ENCODE measurements at regions not wholly inside any gene's neighbourhood (a gene's known extent, or its start where the extent isn't known, plus 50 kb on each side); places are given as distances from the start of the nearest gene placed in this dataset.

DNA sequence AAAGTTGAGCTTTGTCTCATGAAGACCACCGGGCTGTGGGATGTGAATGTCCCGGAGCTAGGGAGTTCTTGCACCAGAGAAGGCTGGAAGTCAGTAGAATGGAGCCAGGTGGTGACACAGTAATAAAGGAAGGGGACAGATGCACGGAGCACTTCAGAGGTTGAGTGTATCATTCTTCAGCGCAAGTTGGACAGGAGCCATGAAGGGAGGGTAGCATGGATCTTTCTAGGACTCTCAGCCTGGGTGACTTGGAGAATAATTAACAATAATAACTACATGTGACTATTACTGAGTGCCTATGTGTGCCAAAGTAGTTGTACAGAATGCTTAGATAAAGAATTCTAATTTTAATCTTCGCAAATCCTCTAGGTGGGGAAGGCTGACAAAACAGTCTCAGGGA, 258.7 kb upstream of the AJAP1 start:
- Histone ChIP-seq H3K9me1 (replicated peaks; ENCODE audit: control insufficient read depth, extremely low read depth, insufficient read depth, low read length) (no peaks in the 10 kb centered on the region), H3K4me3 (replicated peaks in 1 of 3; ENCODE audit: insufficient read depth in 1 of 3, low read depth in 1 of 3, low read length in 3 of 3) (no peak overlapping the region), H3K27me3 (ENCODE audit: control insufficient read depth in 2 of 2, insufficient read depth in 2 of 2, low read length in 2 of 2) (no peaks in the 10 kb centered on the region), H2AFZ (ENCODE audit: low read depth, low read length) (no peak overlapping the region), H3K9me3 (replicated peaks; ENCODE audit: control insufficient read depth, insufficient read depth, low read length) (no peaks in the 10 kb centered on the region), H3K9ac (replicated peaks; ENCODE audit: extremely low read depth, insufficient read depth, low read length) (no peak overlapping the region), H3K79me2 (ENCODE audit: control insufficient read depth, insufficient read depth, low read length) (no peaks in the 10 kb centered on the region), H3K4me2 (ENCODE audit: insufficient read depth, low read length) (no peak overlapping the region), H3K4me1 (ENCODE audit: control insufficient read depth, extremely low read depth, insufficient read depth, low read length) (no peaks in the 10 kb centered on the region), H3K36me3 (ENCODE audit: control insufficient read depth in 2 of 2, extremely low read depth in 1 of 2, insufficient read depth in 2 of 2, low read length in 2 of 2) (no peaks in the 10 kb centered on the region), H3K27ac (ENCODE audit: insufficient read depth, low read depth, low read length) (no peak overlapping the region), H4K20me1 (replicated peaks; ENCODE audit: control insufficient read depth, extremely low read depth, insufficient read depth, low read length) (no peaks in the 10 kb centered on the region)
- dilution Hi-C loops (cut with MboI; ENCODE audit: extremely low pct_ligation_motif_present, low sequenced_read_pairs): no loop called here
- no peak for TF ChIP-seq GATA2 (IDR thresholded peaks at IDR 0.05; ENCODE audit: insufficient read depth, insufficient read length, low read depth, low read length)
- ChIA-PET CTCF (no interaction called here), POLR2A (no interaction called here)
- DNase-seq (ENCODE audit: low read depth, low spot score): no peak
- no TSS peak for BruUV-seq (replicated peaks)
- intact Hi-C loops (cut with micrococcal nuclease): no loop called here
- no peak for FAIRE-seq

DNA sequence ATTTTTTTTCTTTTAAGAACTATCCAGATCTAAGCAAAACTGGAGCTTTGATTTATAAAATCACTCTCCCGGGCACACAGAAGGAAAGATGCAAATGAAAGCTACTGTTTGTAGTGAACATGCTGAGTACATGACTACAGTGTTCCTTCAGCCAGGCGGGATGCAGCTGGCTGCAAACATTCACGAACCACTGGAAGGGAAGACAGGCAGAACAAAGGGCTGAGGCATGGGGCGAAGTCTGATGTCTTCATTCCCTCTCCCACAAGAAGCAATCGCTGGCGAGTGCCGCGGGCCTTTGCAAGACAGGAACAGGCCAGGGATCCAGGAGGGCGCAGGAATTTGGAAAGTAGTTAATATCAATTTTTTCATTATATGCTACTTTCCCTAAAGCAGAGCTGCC, 257.9 kb upstream of the AJAP1 start:
- DNase-seq (ENCODE audit: low read depth, low spot score): no peak
- no peak overlapping the region for H3K4me3 ChIP-seq (replicated peaks in 1 of 3; ENCODE audit: insufficient read depth in 1 of 3, low read depth in 1 of 3, low read length in 3 of 3)
- no peaks in the 10 kb centered on the region for H3K4me1 ChIP-seq (ENCODE audit: control insufficient read depth, extremely low read depth, insufficient read depth, low read length)
- H3K4me2 ChIP-seq (ENCODE audit: insufficient read depth, low read length): no peak overlapping the region
- no peaks in the 10 kb centered on the region for H3K9me3 ChIP-seq (replicated peaks; ENCODE audit: control insufficient read depth, insufficient read depth, low read length)
- no peaks in the 10 kb centered on the region for H3K36me3 ChIP-seq (ENCODE audit: control insufficient read depth in 2 of 2, extremely low read depth in 1 of 2, insufficient read depth in 2 of 2, low read length in 2 of 2)
- no peaks in the 10 kb centered on the region for H3K79me2 ChIP-seq (ENCODE audit: control insufficient read depth, insufficient read depth, low read length)
- ChIA-PET CTCF (no interaction called here), POLR2A (no interaction called here)
- no peaks in the 10 kb centered on the region for H4K20me1 ChIP-seq (replicated peaks; ENCODE audit: control insufficient read depth, extremely low read depth, insufficient read depth, low read length)
- dilution Hi-C loops (cut with MboI; ENCODE audit: extremely low pct_ligation_motif_present, low sequenced_read_pairs) (no loop called here), intact Hi-C loops (cut with micrococcal nuclease) (no loop called here)
- BruUV-seq (replicated peaks): no TSS peak
- no peak overlapping the region for H3K27ac ChIP-seq (ENCODE audit: insufficient read depth, low read depth, low read length)
- no peaks in the 10 kb centered on the region for H3K9me1 ChIP-seq (replicated peaks; ENCODE audit: control insufficient read depth, extremely low read depth, insufficient read depth, low read length)
- no peak overlapping the region for H2AFZ ChIP-seq (ENCODE audit: low read depth, low read length)
- FAIRE-seq: no peak
- no peak overlapping the region for H3K9ac ChIP-seq (replicated peaks; ENCODE audit: extremely low read depth, insufficient read depth, low read length)
- TF ChIP-seq, protein P1, sequence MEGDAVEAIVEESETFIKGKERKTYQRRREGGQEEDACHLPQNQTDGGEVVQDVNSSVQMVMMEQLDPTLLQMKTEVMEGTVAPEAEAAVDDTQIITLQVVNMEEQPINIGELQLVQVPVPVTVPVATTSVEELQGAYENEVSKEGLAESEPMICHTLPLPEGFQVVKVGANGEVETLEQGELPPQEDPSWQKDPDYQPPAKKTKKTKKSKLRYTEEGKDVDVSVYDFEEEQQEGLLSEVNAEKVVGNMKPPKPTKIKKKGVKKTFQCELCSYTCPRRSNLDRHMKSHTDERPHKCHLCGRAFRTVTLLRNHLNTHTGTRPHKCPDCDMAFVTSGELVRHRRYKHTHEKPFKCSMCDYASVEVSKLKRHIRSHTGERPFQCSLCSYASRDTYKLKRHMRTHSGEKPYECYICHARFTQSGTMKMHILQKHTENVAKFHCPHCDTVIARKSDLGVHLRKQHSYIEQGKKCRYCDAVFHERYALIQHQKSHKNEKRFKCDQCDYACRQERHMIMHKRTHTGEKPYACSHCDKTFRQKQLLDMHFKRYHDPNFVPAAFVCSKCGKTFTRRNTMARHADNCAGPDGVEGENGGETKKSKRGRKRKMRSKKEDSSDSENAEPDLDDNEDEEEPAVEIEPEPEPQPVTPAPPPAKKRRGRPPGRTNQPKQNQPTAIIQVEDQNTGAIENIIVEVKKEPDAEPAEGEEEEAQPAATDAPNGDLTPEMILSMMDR (IDR thresholded peaks at IDR 0.05; ENCODE audit: extremely low read depth in 1 of 2, insufficient read depth in 1 of 2, low read depth in 1 of 2, low read length in 2 of 2): no peak
- TF ChIP-seq POLR2AphosphoS5 (IDR thresholded peaks at IDR 0.05; ENCODE audit: insufficient read depth, low read depth, low read length) (no peak), FOS (IDR thresholded peaks at IDR 0.05; ENCODE audit: borderline replicate concordance, insufficient read depth, low read length) (no peak), EZH2 (IDR thresholded peaks at IDR 0.05; ENCODE audit: borderline replicate concordance, low read depth, low read length, severe bottlenecking) (no peak), JUN (IDR thresholded peaks at IDR 0.05; ENCODE audit: borderline replicate concordance, insufficient read depth, insufficient read length, low read depth) (no peak), MYC (IDR thresholded peaks at IDR 0.05; ENCODE audit: low read depth, low read length) (no peak), POLR2A (IDR thresholded peaks at IDR 0.05; ENCODE audit: low read depth, low read length) (no peak), GATA2 (IDR thresholded peaks at IDR 0.05; ENCODE audit: insufficient read depth, insufficient read length, low read depth, low read length) (no peak)
- TF ChIP-seq, protein P2, sequence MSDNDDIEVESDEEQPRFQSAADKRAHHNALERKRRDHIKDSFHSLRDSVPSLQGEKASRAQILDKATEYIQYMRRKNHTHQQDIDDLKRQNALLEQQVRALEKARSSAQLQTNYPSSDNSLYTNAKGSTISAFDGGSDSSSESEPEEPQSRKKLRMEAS (IDR thresholded peaks at IDR 0.05; ENCODE audit: insufficient read depth, insufficient read length): no peak
- no peaks in the 10 kb centered on the region for H3K27me3 ChIP-seq (ENCODE audit: control insufficient read depth in 2 of 2, insufficient read depth in 2 of 2, low read length in 2 of 2)
